Endothelial cell (in vitro differentiated cells): ENCODE measurements at regions not wholly inside any gene's neighbourhood (a gene's known extent, or its start where the extent isn't known, plus 50 kb on each side); places are given as distances from the start of the nearest gene placed in this dataset.

Experiments used
- DNase-seq: peaks from one replicate; pipeline ENCODE4 v3.0.0; 2021; ENCODE audit warnings: low spot score
- H3K27ac Mint-ChIP-seq: one replicate; pipeline ENCODE4 v1.8.0; 2021; ENCODE audit warnings: mixed read lengths, inconsistent platforms; ENCODE audit not compliant: unreplicated experiment
- H3K27me3 Mint-ChIP-seq: one replicate; pipeline ENCODE4 v1.8.0; 2021; ENCODE audit warnings: mild to moderate bottlenecking, moderate library complexity, mixed read lengths, inconsistent platforms; ENCODE audit not compliant: unreplicated experiment
- H3K36me3 Mint-ChIP-seq: one replicate; pipeline ENCODE4 v1.8.0; 2021; ENCODE audit warnings: mild to moderate bottlenecking, low read depth, mixed read lengths, inconsistent platforms; ENCODE audit not compliant: unreplicated experiment
- H3K4me1 Mint-ChIP-seq: one replicate; pipeline ENCODE4 v1.8.0; 2021; ENCODE audit warnings: mild to moderate bottlenecking, mixed read lengths, inconsistent platforms; ENCODE audit not compliant: unreplicated experiment
- H3K4me3 Mint-ChIP-seq: one replicate; pipeline ENCODE4 v1.8.0; 2021; ENCODE audit warnings: mild to moderate bottlenecking, mixed read lengths, inconsistent platforms; ENCODE audit not compliant: unreplicated experiment
- H3K9me3 Mint-ChIP-seq: one replicate; pipeline ENCODE4 v1.8.0; 2021; ENCODE audit warnings: mixed read lengths, inconsistent platforms; ENCODE audit not compliant: unreplicated experiment
- TF ChIP-seq, protein P1 (sequence below): fragments of 200-600 bp; sonication (generic); IDR thresholded peaks from one replicate; pipeline ENCODE4 v1.5.0; 2021; ENCODE audit warnings: antibody characterized with exemption; ENCODE audit not compliant: unreplicated experiment

GRCh38 chr5:143714629-143715028, 97.3 kb upstream of the HMHB1 start:
- no peaks in the 10 kb centered on the region for H3K9me3 Mint-ChIP-seq
- H3K27ac Mint-ChIP-seq = no peak overlapping the region
- H3K27me3 Mint-ChIP-seq = no peaks in the 10 kb centered on the region
- H3K36me3 Mint-ChIP-seq = no peaks in the 10 kb centered on the region
- H3K4me1 Mint-ChIP-seq = no peaks in the 10 kb centered on the region
- TF ChIP-seq, protein P1, sequence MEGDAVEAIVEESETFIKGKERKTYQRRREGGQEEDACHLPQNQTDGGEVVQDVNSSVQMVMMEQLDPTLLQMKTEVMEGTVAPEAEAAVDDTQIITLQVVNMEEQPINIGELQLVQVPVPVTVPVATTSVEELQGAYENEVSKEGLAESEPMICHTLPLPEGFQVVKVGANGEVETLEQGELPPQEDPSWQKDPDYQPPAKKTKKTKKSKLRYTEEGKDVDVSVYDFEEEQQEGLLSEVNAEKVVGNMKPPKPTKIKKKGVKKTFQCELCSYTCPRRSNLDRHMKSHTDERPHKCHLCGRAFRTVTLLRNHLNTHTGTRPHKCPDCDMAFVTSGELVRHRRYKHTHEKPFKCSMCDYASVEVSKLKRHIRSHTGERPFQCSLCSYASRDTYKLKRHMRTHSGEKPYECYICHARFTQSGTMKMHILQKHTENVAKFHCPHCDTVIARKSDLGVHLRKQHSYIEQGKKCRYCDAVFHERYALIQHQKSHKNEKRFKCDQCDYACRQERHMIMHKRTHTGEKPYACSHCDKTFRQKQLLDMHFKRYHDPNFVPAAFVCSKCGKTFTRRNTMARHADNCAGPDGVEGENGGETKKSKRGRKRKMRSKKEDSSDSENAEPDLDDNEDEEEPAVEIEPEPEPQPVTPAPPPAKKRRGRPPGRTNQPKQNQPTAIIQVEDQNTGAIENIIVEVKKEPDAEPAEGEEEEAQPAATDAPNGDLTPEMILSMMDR = no peak
- H3K4me3 Mint-ChIP-seq = no peak overlapping the region
- DNase-seq = no peak

- H3K27ac Mint-ChIP-seq = no peak overlapping the region
- H3K9me3 Mint-ChIP-seq = no peaks in the 10 kb centered on the region
- TF ChIP-seq, protein P1 = no peak
- H3K4me1 Mint-ChIP-seq = no peaks in the 10 kb centered on the region
- H3K27me3 Mint-ChIP-seq = no peaks in the 10 kb centered on the region
- H3K4me3 Mint-ChIP-seq = no peak overlapping the region
- no peaks in the 10 kb centered on the region for H3K36me3 Mint-ChIP-seq
- no peak for DNase-seq
Observed at GRCh38 chr5:143713047-143714003, 98.6 kb upstream of the HMHB1 start.

- TF ChIP-seq, protein P1 = no peak
- no peak overlapping the region for H3K27ac Mint-ChIP-seq
- no peaks in the 10 kb centered on the region for H3K9me3 Mint-ChIP-seq
- no peaks in the 10 kb centered on the region for H3K4me1 Mint-ChIP-seq
- no peak for DNase-seq
- no peak overlapping the region for H3K4me3 Mint-ChIP-seq
- H3K27me3 Mint-ChIP-seq = no peaks in the 10 kb centered on the region
- H3K36me3 Mint-ChIP-seq = no peaks in the 10 kb centered on the region
Observed at GRCh38 chr5:143708672-143709071, 103.3 kb upstream of the HMHB1 start.

GRCh38 chr5:143707806-143708205, 104.2 kb upstream of the HMHB1 start:
- no peaks in the 10 kb centered on the region for H3K36me3 Mint-ChIP-seq
- no peak for DNase-seq

GRCh38 chr5:143705381-143705780, 106.6 kb upstream of the HMHB1 start:
- Mint-ChIP-seq H3K9me3 (no peaks in the 10 kb centered on the region), H3K36me3 (no peaks in the 10 kb centered on the region), H3K27me3 (peaks cover 2% of the 10 kb centered on the region), H3K4me1 (no peaks in the 10 kb centered on the region), H3K4me3 (no peak overlapping the region), H3K27ac (no peak overlapping the region)
- no peak for DNase-seq
- TF ChIP-seq, protein P1 = no peak

More at GRCh38 chr5:143707806-143708205, 104.2 kb upstream of the HMHB1 start:
- H3K4me3 Mint-ChIP-seq = no peak overlapping the region
- TF ChIP-seq, protein P1 = no peak
- H3K9me3 Mint-ChIP-seq = no peaks in the 10 kb centered on the region
- H3K4me1 Mint-ChIP-seq = no peaks in the 10 kb centered on the region
- H3K27ac Mint-ChIP-seq = no peak overlapping the region
- peaks cover 2% of the 10 kb centered on the region for H3K27me3 Mint-ChIP-seq
